OCI-LY3 (cell line): ENCODE measurements at regions not wholly inside any gene's neighbourhood (a gene's known extent, or its start where the extent isn't known, plus 50 kb on each side); places are given as distances from the start of the nearest gene placed in this dataset.

Source experiments
- H2AFZ ChIP-seq: fragments of 200-600, 300-600 bp; shearing (Covaris generic); 2 replicates; pipeline ENCODE4 v1.6.0; 2014; ENCODE audit warnings: antibody characterized with exemption, low read depth, low read length
- H3K27ac ChIP-seq: fragments of 200-600, 300-600 bp; sonication (generic); 2 replicates; pipeline ENCODE4 v1.5.1; 2014; ENCODE audit warnings: mild to moderate bottlenecking, low read length, moderate library complexity, mixed read lengths
- H3K27me3 ChIP-seq: fragments of 200-600, 300-600 bp; sonication (generic); 2 replicates; pipeline ENCODE4 v1.6.1; 2014; ENCODE audit warnings: low read depth, low read length, mixed read lengths
- H3K36me3 ChIP-seq: fragments of 200-600, 300-600 bp; sonication (generic); replicated peaks from 2 replicates; pipeline ENCODE3; 2014; ENCODE audit warnings: low read depth, low read length, mixed read lengths
- H3K4me1 ChIP-seq: fragments of 300-600, 200-600 bp; sonication (generic); 2 replicates; pipeline ENCODE4 v1.6.1; 2014; ENCODE audit warnings: low read length, mixed read lengths
- H3K4me2 ChIP-seq: fragments of 200-600, 300-600 bp; sonication (generic); 2 replicates; pipeline ENCODE4 v1.6.1; 2014; ENCODE audit warnings: low read length, mixed read lengths
- H3K4me3 ChIP-seq: fragments of 300-600, 200-600 bp; sonication (generic); 2 replicates; pipeline ENCODE4 v1.5.1; 2014; ENCODE audit warnings: antibody characterized with exemption, mild to moderate bottlenecking, low read length, moderate library complexity
- H3K79me2 ChIP-seq: fragments of 300-600, 200-600 bp; shearing (Covaris generic); 2 replicates; pipeline ENCODE4 v1.6.1; 2014; ENCODE audit warnings: mild to moderate bottlenecking, low read length, mixed read lengths
- H3K9ac ChIP-seq: fragments of 300-600, 200-600 bp; shearing (Covaris generic); 2 replicates; pipeline ENCODE4 v1.6.0; 2014; ENCODE audit warnings: mild to moderate bottlenecking, low read length, moderate library complexity
- H3K9me3 ChIP-seq: fragments of 200-600, 300-600 bp; shearing (Covaris generic); 2 replicates; pipeline ENCODE4 v1.6.1; 2014; ENCODE audit warnings: low read length, mixed read lengths; ENCODE audit not compliant: insufficient read depth
- H4K20me1 ChIP-seq: fragments of 200-600, 300-600 bp; sonication (generic); 2 replicates; pipeline ENCODE4 v1.6.1; 2016; ENCODE audit warnings: low read length, mixed read lengths; ENCODE audit not compliant: insufficient read depth
- CTCF ChIP-seq: fragments of 200-600, 300-600 bp; sonication (generic); IDR thresholded peaks from 2 replicates; pipeline ENCODE4 v1.5.1; 2014; ENCODE audit warnings: antibody characterized with exemption, low read length, low read depth
- EZH2phosphoT487 ChIP-seq: fragments of 200-600 bp; shearing (Covaris generic); IDR thresholded peaks from 2 replicates; pipeline ENCODE4 v1.6.1; 2018; ENCODE audit warnings: antibody characterized with exemption, mixed run types, low read depth

GRCh38 chr2:16466821-16467151 lies 198.8 kb downstream of the CYRIA start:
- Histone ChIP-seq H4K20me1 (no peaks in the 10 kb centered on the region), H3K4me3 (no peak overlapping the region), H3K36me3 (no peaks in the 10 kb centered on the region), H3K79me2 (no peaks in the 10 kb centered on the region), H3K4me2 (no peak overlapping the region), H3K27ac (no peak overlapping the region), H3K9ac (no peak overlapping the region), H2AFZ (no peak overlapping the region), H3K9me3 (no peaks in the 10 kb centered on the region), H3K27me3 (peaks cover 24% of the 10 kb centered on the region), H3K4me1 (no peaks in the 10 kb centered on the region)
- TF ChIP-seq CTCF = no peak
- TF ChIP-seq EZH2phosphoT487 = no peak

- Histone ChIP-seq H3K9me3 (no peaks in the 10 kb centered on the region), H3K79me2 (no peaks in the 10 kb centered on the region), H3K36me3 (no peaks in the 10 kb centered on the region), H2AFZ (no peak overlapping the region), H3K4me1 (no peaks in the 10 kb centered on the region), H3K27me3 (peaks cover 24% of the 10 kb centered on the region), H3K4me3 (no peak overlapping the region), H3K9ac (no peak overlapping the region), H3K27ac (no peak overlapping the region), H4K20me1 (no peaks in the 10 kb centered on the region), H3K4me2 (no peak overlapping the region)
- TF ChIP-seq CTCF (no peak), EZH2phosphoT487 (no peak)
Measured at GRCh38 chr2:16466133-16466820, 199.4 kb downstream of the CYRIA start.

GRCh38 chr2:16464641-16465040 lies 201.0 kb downstream of the CYRIA start:
- no peak overlapping the region for H3K4me3 ChIP-seq
- H3K4me1 ChIP-seq = no peaks in the 10 kb centered on the region
- no peaks in the 10 kb centered on the region for H3K36me3 ChIP-seq
- TF ChIP-seq CTCF = no peak
- TF ChIP-seq EZH2phosphoT487 = no peak
- H4K20me1 ChIP-seq = no peaks in the 10 kb centered on the region
- H3K4me2 ChIP-seq = no peak overlapping the region
- no peaks in the 10 kb centered on the region for H3K9me3 ChIP-seq
- H3K9ac ChIP-seq = no peak overlapping the region
- H3K27me3 ChIP-seq = peaks cover 21% of the 10 kb centered on the region
- H2AFZ ChIP-seq = no peak overlapping the region
- H3K27ac ChIP-seq = no peak overlapping the region
- H3K79me2 ChIP-seq = no peaks in the 10 kb centered on the region

- Histone ChIP-seq H3K27me3 (peaks cover 25% of the 10 kb centered on the region), H4K20me1 (no peaks in the 10 kb centered on the region), H3K79me2 (no peaks in the 10 kb centered on the region), H3K4me3 (no peak overlapping the region), H2AFZ (no peak overlapping the region), H3K9ac (no peak overlapping the region), H3K4me2 (no peak overlapping the region), H3K36me3 (no peaks in the 10 kb centered on the region), H3K4me1 (no peaks in the 10 kb centered on the region), H3K27ac (no peak overlapping the region), H3K9me3 (no peaks in the 10 kb centered on the region)
- TF ChIP-seq EZH2phosphoT487 = no peak
- TF ChIP-seq CTCF = no peak
Measured at GRCh38 chr2:16462958-16463357, 202.7 kb downstream of the CYRIA start.
